OCI-LY1 (cell line): ENCODE measurements at regions not wholly inside any gene's neighbourhood (a gene's known extent, or its start where the extent isn't known, plus 50 kb on each side); places are given as distances from the start of the nearest gene placed in this dataset.

Experiments used
- H2AFZ ChIP-seq: fragments of 200-600 bp; sonication (generic), shearing (Covaris generic); 2 replicates; pipeline ENCODE4 v1.6.0; 2014; ENCODE audit warnings: antibody characterized with exemption, mild to moderate bottlenecking, low read length
- H3F3A ChIP-seq: fragments of 200-600 bp; sonication (generic), shearing (Covaris generic); 2 replicates; pipeline ENCODE4 v1.6.0; 2014; ENCODE audit warnings: mild to moderate bottlenecking, antibody characterized with exemption, low read length, moderate library complexity; ENCODE audit not compliant: insufficient read depth
- H3K27ac ChIP-seq: fragments of 200-600 bp; sonication (generic); 2 replicates; pipeline ENCODE4 v1.5.1; 2014; ENCODE audit warnings: low read length, mixed run types, mild to moderate bottlenecking, low read depth; ENCODE audit not compliant: poor library complexity, severe bottlenecking
- H3K27me3 ChIP-seq: fragments of 200-600 bp; sonication (generic); 2 replicates; pipeline ENCODE4 v1.6.0; 2014; ENCODE audit warnings: antibody characterized with exemption, mild to moderate bottlenecking, low read length, moderate library complexity; ENCODE audit not compliant: insufficient read depth
- H3K36me3 ChIP-seq: fragments of 200-600 bp; sonication (generic); 2 replicates; pipeline ENCODE4 v1.6.1; 2014; ENCODE audit warnings: mild to moderate bottlenecking, antibody characterized with exemption, low read length, moderate library complexity, mixed read lengths; ENCODE audit not compliant: insufficient read depth
- H3K4me1 ChIP-seq: fragments of 200-600 bp; sonication (generic); 2 replicates; pipeline ENCODE4 v1.5.1; 2014; ENCODE audit warnings: mild to moderate bottlenecking, low read length, moderate library complexity; ENCODE audit not compliant: insufficient read depth, severe bottlenecking
- H3K4me2 ChIP-seq: fragments of 200-600 bp; sonication (generic), shearing (Covaris generic); 2 replicates; pipeline ENCODE4 v1.6.1; 2014; ENCODE audit warnings: low read length
- H3K4me3 ChIP-seq: fragments of 200-600 bp; sonication (generic); 2 replicates; pipeline ENCODE4 v1.5.1; 2014; ENCODE audit warnings: low read length, low read depth, mild to moderate bottlenecking, mixed read lengths; ENCODE audit not compliant: poor library complexity, severe bottlenecking
- H3K79me2 ChIP-seq: fragments of 200-600 bp; shearing (Covaris generic); 2 replicates; pipeline ENCODE4 v1.6.1; 2016; ENCODE audit warnings: mixed run types, low read length, mixed read lengths; ENCODE audit not compliant: insufficient read depth
- H3K9ac ChIP-seq: fragments of 200-600 bp; sonication (generic), shearing (Covaris generic); 2 replicates; pipeline ENCODE4 v1.6.1; 2014; ENCODE audit warnings: mild to moderate bottlenecking, low read length, mixed read lengths
- H3K9me2 ChIP-seq: fragments of 200-600 bp; sonication (generic), shearing (Covaris generic); 2 replicates; pipeline ENCODE4 v1.6.1; 2014; ENCODE audit warnings: low read depth, mild to moderate bottlenecking, low read length, mixed read lengths
- H3K9me3 ChIP-seq: fragments of 200-600 bp; shearing (Covaris generic); 2 replicates; pipeline ENCODE4 v1.6.1; 2014; ENCODE audit warnings: low read length, mixed read lengths
- H4K20me1 ChIP-seq: fragments of 200-600 bp; sonication (generic), shearing (Covaris generic); 2 replicates; pipeline ENCODE4 v1.6.0; 2016; ENCODE audit warnings: mild to moderate bottlenecking, low read length; ENCODE audit not compliant: insufficient read depth
- EZH2 ChIP-seq: fragments of 200-600 bp; sonication (generic), shearing (Covaris generic); IDR thresholded peaks from 2 replicates; pipeline ENCODE4 v1.8.0; 2017; ENCODE audit warnings: borderline replicate concordance, mixed run types, mild to moderate bottlenecking, antibody characterized with exemption, low read length, moderate library complexity, mixed read lengths
- TF ChIP-seq, protein P1 (sequence below): fragments of 200-600 bp; sonication (generic), shearing (Covaris generic); IDR thresholded peaks from 2 replicates; pipeline ENCODE4 v1.5.1; 2017; ENCODE audit warnings: mild to moderate bottlenecking, antibody characterized with exemption, low read length, moderate library complexity, mixed read lengths

DNA sequence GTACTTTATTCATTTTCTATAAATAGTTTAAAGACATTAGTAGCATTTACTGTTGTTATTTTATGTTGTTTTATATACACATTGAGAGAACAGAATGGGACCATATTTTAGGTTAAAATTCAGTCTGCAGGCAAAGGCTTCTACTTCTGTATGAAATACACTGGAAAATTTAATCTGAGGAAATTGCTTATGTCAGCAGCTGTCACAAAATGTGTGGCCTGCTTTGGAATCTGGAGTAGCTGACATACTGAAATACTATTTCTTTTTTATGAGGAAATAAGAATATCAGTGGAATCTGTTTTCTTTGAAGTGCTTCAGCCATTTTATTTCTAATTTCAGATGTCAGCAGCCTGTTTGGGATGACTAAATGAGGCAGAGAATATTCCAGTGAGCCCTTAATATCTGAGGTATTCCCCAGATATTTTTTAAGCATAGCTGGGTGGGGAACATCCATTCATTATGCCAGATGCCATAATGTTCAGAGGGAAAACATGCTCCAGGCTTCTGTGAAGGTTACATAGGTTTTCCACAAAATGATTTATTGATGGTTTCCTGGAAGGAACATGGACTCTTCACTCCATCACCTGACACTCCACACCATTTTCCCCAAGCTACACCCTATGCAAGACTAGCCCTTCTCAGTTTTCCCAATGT is 267.1 kb downstream of the ARL4A start:
- H2AFZ ChIP-seq, result no peak overlapping the region

DNA sequence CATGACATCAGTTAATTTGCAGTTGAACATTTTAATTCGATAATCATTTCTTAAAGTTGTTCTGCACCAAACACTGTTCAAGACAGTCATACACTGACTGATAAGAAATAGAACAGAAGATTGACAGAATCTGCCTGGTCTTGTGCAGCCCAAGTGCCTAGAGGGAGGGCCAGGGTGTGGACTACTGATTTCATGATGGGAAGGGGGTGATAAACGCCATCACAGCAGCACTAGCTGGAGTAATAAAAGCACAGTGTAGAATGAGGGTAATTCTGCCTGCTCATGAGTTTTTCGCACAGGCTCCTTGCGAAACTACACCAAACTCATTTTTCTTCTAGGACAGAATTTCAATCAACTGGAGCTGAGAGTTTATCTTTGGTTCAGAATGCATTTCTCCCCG is 270.1 kb downstream of the ARL4A start:
- no peaks in the 10 kb centered on the region for H3K27me3 ChIP-seq
- H3K9me2 ChIP-seq, result no peaks in the 10 kb centered on the region
- no peak for TF ChIP-seq EZH2
- H3K4me1 ChIP-seq, result no peaks in the 10 kb centered on the region
- H3K36me3 ChIP-seq, result no peaks in the 10 kb centered on the region
- H2AFZ ChIP-seq, result no peak overlapping the region
- no peak overlapping the region for H3K27ac ChIP-seq
- H3K4me2 ChIP-seq, result no peak overlapping the region
- H3K79me2 ChIP-seq, result no peaks in the 10 kb centered on the region
- H3K9me3 ChIP-seq, result no peaks in the 10 kb centered on the region
- no peaks in the 10 kb centered on the region for H4K20me1 ChIP-seq
- H3F3A ChIP-seq, result no peaks in the 10 kb centered on the region
- H3K4me3 ChIP-seq, result no peak overlapping the region
- H3K9ac ChIP-seq, result no peak overlapping the region

More for the DNA sequence above, 267.1 kb downstream of the ARL4A start:
- H3F3A ChIP-seq, result no peaks in the 10 kb centered on the region
- H4K20me1 ChIP-seq, result no peaks in the 10 kb centered on the region
- no peak overlapping the region for H3K27ac ChIP-seq
- H3K36me3 ChIP-seq, result no peaks in the 10 kb centered on the region
- H3K4me1 ChIP-seq, result no peaks in the 10 kb centered on the region
- H3K9me3 ChIP-seq, result no peaks in the 10 kb centered on the region
- H3K9me2 ChIP-seq, result no peaks in the 10 kb centered on the region
- H3K27me3 ChIP-seq, result no peaks in the 10 kb centered on the region
- H3K4me3 ChIP-seq, result no peak overlapping the region
- H3K79me2 ChIP-seq, result no peaks in the 10 kb centered on the region
- TF ChIP-seq EZH2, result no peak
- TF ChIP-seq, protein P1, sequence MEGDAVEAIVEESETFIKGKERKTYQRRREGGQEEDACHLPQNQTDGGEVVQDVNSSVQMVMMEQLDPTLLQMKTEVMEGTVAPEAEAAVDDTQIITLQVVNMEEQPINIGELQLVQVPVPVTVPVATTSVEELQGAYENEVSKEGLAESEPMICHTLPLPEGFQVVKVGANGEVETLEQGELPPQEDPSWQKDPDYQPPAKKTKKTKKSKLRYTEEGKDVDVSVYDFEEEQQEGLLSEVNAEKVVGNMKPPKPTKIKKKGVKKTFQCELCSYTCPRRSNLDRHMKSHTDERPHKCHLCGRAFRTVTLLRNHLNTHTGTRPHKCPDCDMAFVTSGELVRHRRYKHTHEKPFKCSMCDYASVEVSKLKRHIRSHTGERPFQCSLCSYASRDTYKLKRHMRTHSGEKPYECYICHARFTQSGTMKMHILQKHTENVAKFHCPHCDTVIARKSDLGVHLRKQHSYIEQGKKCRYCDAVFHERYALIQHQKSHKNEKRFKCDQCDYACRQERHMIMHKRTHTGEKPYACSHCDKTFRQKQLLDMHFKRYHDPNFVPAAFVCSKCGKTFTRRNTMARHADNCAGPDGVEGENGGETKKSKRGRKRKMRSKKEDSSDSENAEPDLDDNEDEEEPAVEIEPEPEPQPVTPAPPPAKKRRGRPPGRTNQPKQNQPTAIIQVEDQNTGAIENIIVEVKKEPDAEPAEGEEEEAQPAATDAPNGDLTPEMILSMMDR, result no peak
- H3K4me2 ChIP-seq, result no peak overlapping the region
- H3K9ac ChIP-seq, result no peak overlapping the region

DNA sequence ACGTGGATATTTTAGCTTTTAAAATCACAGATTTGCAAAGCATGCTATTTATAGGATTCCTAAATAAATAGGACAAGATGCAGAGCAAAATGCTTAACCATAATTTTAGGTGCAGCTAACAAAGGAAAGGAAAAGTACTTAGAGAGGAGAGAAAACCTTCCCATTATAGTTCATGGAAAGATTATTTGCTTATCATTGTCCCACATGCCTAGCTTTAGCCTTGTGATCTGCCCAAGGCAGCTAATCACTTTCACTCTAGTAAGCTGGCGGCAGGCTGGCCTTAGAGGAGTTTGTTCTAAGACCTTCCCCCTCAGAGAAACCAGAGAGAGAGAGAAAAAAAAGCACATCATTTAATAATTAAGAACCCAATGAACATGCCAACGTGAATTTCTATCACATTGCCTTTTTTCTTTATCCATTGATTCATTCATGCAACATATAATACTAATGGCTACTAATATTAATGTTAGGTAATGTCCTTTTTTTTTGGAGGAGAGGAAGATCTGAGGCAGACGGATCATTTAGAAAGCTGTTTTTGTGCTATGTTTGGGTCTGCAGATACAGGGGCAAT is 274.6 kb downstream of the ARL4A start:
- no peaks in the 10 kb centered on the region for H3K4me1 ChIP-seq
- H3K9ac ChIP-seq, result no peak overlapping the region
- no peaks in the 10 kb centered on the region for H3K9me2 ChIP-seq
- no peaks in the 10 kb centered on the region for H3K27me3 ChIP-seq
- H3K9me3 ChIP-seq, result no peaks in the 10 kb centered on the region
- no peaks in the 10 kb centered on the region for H4K20me1 ChIP-seq
- H3K4me3 ChIP-seq, result no peak overlapping the region
- TF ChIP-seq, protein P1, result no peak
- no peak for TF ChIP-seq EZH2
- no peaks in the 10 kb centered on the region for H3K79me2 ChIP-seq
- no peak overlapping the region for H3K27ac ChIP-seq
- H3K4me2 ChIP-seq, result no peak overlapping the region
- no peaks in the 10 kb centered on the region for H3F3A ChIP-seq
- no peaks in the 10 kb centered on the region for H3K36me3 ChIP-seq
- H2AFZ ChIP-seq, result no peak overlapping the region

DNA sequence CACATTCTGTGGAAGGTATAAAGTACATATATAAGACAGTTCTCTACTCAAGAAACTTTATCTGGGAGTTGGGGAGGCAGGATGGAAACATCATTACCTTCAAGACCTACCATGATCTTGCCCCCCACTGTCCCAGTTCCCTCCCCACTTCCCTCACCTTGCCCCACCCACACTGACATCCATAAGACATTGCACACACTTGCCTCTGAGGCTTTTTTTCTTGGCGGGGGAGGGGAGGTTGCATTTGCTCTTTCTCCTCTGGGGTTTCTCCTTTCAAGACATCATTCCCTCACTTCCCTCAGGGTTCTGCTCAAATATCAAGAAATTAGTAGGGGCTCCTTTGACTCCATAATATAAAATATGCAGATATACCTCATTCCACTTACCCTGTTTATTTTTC is 276.0 kb downstream of the ARL4A start:
- TF ChIP-seq, protein P1, result no peak
- TF ChIP-seq EZH2, result no peak
- Histone ChIP-seq H3K4me2 (no peak overlapping the region), H3K36me3 (no peaks in the 10 kb centered on the region), H3K9me3 (no peaks in the 10 kb centered on the region), H3K27me3 (no peaks in the 10 kb centered on the region), H4K20me1 (no peaks in the 10 kb centered on the region), H2AFZ (no peak overlapping the region), H3K27ac (no peak overlapping the region), H3K9ac (no peak overlapping the region), H3K4me1 (no peaks in the 10 kb centered on the region), H3F3A (no peaks in the 10 kb centered on the region), H3K9me2 (no peaks in the 10 kb centered on the region), H3K79me2 (no peaks in the 10 kb centered on the region), H3K4me3 (no peak overlapping the region)
